ENCODE measurements at regions not wholly inside any gene's neighbourhood (a gene's known extent, or its start where the extent isn't known, plus 50 kb on each side); places are given as distances from the start of the nearest gene placed in this dataset.

DNA sequence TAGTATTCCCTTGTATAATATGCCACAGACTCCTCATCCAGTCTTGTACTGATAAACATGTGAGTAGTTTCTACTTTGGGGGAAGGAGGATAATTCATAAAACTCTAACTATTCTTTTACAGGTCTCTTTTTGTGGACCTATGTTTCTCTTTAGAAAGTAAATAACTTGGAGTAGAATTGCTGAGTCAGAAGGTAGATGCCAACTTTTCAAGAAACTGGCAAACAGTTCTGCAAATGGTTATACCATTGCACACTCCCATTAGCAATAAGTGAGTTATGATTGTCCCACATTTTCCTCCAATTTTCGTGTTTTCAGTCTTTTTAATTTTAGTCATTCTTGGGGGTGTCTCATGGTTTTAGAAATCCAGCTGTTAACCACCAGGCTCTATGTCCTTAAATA lies 477.2 kb upstream of the LRRTM4 start:
- H3K4me1 ChIP-seq: no peaks in the 10 kb centered on the region
- no peak overlapping the region for H3K4me3 ChIP-seq
- TF ChIP-seq POLR2A (IDR thresholded peaks at IDR 0.05): no peak
- TF ChIP-seq, protein P1, sequence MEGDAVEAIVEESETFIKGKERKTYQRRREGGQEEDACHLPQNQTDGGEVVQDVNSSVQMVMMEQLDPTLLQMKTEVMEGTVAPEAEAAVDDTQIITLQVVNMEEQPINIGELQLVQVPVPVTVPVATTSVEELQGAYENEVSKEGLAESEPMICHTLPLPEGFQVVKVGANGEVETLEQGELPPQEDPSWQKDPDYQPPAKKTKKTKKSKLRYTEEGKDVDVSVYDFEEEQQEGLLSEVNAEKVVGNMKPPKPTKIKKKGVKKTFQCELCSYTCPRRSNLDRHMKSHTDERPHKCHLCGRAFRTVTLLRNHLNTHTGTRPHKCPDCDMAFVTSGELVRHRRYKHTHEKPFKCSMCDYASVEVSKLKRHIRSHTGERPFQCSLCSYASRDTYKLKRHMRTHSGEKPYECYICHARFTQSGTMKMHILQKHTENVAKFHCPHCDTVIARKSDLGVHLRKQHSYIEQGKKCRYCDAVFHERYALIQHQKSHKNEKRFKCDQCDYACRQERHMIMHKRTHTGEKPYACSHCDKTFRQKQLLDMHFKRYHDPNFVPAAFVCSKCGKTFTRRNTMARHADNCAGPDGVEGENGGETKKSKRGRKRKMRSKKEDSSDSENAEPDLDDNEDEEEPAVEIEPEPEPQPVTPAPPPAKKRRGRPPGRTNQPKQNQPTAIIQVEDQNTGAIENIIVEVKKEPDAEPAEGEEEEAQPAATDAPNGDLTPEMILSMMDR (IDR thresholded peaks at IDR 0.05): no peak
- TF ChIP-seq POLR2AphosphoS5 (IDR thresholded peaks at IDR 0.05; ENCODE audit: insufficient read depth in 1 of 2, low read depth in 1 of 2): no peak
- H3K9me3 ChIP-seq: no peaks in the 10 kb centered on the region
- H3K27me3 ChIP-seq: no peaks in the 10 kb centered on the region
- H3K36me3 ChIP-seq: no peaks in the 10 kb centered on the region
- no peak for DNase-seq (ENCODE audit: extremely low spot score in 2 of 2)
- intact Hi-C loops (cut with DNase I): no loop called here
- H3K27ac ChIP-seq: no peak overlapping the region

DNA sequence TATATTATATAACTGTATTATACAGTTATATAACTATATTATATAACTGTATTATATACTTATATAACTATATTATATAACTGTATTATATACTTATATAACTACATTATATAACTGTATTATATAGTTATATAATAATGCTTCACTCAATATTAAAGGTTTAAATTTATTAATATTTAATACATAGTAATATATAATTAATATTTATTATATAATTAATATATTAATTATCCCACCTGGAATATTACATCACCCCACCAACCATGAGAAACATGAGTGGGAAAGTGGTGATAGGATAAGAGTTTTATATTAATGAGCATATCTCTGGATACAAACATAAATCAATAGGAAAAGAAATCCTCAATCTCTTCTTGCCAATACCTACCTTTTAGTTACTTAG lies 487.1 kb upstream of the LRRTM4 start:
- TF ChIP-seq POLR2A (IDR thresholded peaks at IDR 0.05) (no peak), POLR2AphosphoS5 (IDR thresholded peaks at IDR 0.05; ENCODE audit: insufficient read depth in 1 of 2, low read depth in 1 of 2) (no peak)
- TF ChIP-seq, protein P1 (IDR thresholded peaks at IDR 0.05): no peak
- Histone ChIP-seq H3K27ac (no peak overlapping the region), H3K4me1 (no peaks in the 10 kb centered on the region), H3K9me3 (no peaks in the 10 kb centered on the region), H3K4me3 (no peak overlapping the region), H3K27me3 (no peaks in the 10 kb centered on the region), H3K36me3 (no peaks in the 10 kb centered on the region)
- intact Hi-C loops (cut with DNase I): no loop called here
- DNase-seq (ENCODE audit: extremely low spot score in 2 of 2): no peak

DNA sequence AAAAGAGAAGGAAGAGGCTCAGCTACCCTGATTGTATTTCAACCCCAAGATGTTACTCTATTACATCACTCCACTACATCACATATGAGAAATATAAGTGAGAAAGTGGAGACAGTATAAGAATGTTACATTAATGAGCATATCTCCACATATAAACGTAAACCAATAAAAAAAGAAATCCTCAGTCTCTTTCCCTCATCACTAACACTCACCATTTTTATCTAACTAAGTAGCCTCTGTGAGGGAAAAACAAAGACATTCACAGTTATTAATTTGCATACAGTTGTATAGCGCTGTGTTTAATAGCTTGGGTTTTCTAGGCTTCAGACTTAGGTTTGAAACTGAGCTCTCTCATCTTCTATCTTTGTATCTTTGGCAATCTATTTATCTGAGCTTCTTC lies 489.1 kb upstream of the LRRTM4 start:
- TF ChIP-seq, protein P1 (IDR thresholded peaks at IDR 0.05): no peak
- TF ChIP-seq POLR2A (IDR thresholded peaks at IDR 0.05) (no peak), POLR2AphosphoS5 (IDR thresholded peaks at IDR 0.05; ENCODE audit: insufficient read depth in 1 of 2, low read depth in 1 of 2) (no peak)
- H3K27ac ChIP-seq: no peak overlapping the region
- intact Hi-C loops (cut with DNase I): no loop called here
- no peaks in the 10 kb centered on the region for H3K4me1 ChIP-seq
- no peak overlapping the region for H3K4me3 ChIP-seq
- no peaks in the 10 kb centered on the region for H3K36me3 ChIP-seq
- no peaks in the 10 kb centered on the region for H3K27me3 ChIP-seq
- no peak for DNase-seq (ENCODE audit: extremely low spot score in 2 of 2)
- H3K9me3 ChIP-seq: no peaks in the 10 kb centered on the region

DNA sequence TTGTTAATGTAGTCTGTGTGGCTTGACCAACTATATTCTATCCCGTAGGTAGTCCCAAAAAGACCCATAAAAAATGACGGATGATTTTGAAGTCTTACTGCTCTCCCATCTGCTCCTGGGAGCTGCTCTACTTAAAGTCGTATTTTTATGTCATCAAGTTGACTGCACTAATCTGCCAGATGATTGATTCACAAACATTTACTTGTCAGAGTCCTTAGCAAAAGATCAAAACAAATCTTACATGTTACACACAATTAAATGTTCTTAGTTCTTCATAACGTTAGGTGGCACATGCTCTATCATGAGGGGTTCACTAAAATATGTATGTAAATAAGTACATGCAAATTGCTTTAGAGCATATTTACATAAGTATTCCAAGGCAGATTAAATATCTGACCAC lies 498.3 kb upstream of the LRRTM4 start:
- H3K4me3 ChIP-seq: no peak overlapping the region
- H3K36me3 ChIP-seq: no peaks in the 10 kb centered on the region
- no peak overlapping the region for H3K27ac ChIP-seq
- H3K4me1 ChIP-seq: no peaks in the 10 kb centered on the region
- H3K9me3 ChIP-seq: no peaks in the 10 kb centered on the region
- no peaks in the 10 kb centered on the region for H3K27me3 ChIP-seq
- no peak for TF ChIP-seq POLR2AphosphoS5 (IDR thresholded peaks at IDR 0.05; ENCODE audit: insufficient read depth in 1 of 2, low read depth in 1 of 2)
- TF ChIP-seq, protein P1 (IDR thresholded peaks at IDR 0.05): no peak
- TF ChIP-seq POLR2A (IDR thresholded peaks at IDR 0.05): no peak
- DNase-seq (ENCODE audit: extremely low spot score in 2 of 2): no peak
- intact Hi-C loops (cut with DNase I): no loop called here

DNA sequence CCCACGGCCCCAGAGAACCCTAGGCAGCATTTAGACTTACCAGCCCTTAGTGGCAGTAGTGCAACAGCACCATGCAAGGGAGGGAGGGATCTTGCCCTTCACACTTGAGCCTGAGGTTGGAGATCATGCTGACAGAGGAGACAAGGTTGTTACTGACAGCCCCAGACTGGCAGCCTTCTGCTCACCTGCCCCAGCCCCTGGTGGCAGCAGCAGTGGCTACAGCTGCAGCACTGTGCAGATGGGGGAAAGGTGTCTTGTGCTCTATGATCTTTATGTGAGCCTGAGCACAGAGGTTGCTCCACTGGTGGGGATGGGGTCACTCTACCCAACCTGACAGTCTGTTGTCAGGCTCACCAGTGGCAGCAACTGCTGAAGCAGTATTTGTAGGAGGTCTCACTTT lies 501.2 kb upstream of the LRRTM4 start:
- Histone ChIP-seq H3K9me3 (no peaks in the 10 kb centered on the region), H3K4me3 (no peak overlapping the region), H3K27ac (no peak overlapping the region), H3K4me1 (no peaks in the 10 kb centered on the region), H3K36me3 (no peaks in the 10 kb centered on the region), H3K27me3 (no peaks in the 10 kb centered on the region)
- TF ChIP-seq POLR2A (IDR thresholded peaks at IDR 0.05) (no peak), POLR2AphosphoS5 (IDR thresholded peaks at IDR 0.05; ENCODE audit: insufficient read depth in 1 of 2, low read depth in 1 of 2) (no peak)
- TF ChIP-seq, protein P1 (IDR thresholded peaks at IDR 0.05): no peak
- DNase-seq (ENCODE audit: extremely low spot score in 2 of 2): no peak
- intact Hi-C loops (cut with DNase I): no loop called here

Measured in vagina (tissue), 2 donors.